ENCODE measurements at regions not wholly inside any gene's neighbourhood (a gene's known extent, or its start where the extent isn't known, plus 50 kb on each side); places are given as distances from the start of the nearest gene placed in this dataset.
A peak's percentile ranks its signal among the peaks of the same experiment; 100 is the strongest.

DNA sequence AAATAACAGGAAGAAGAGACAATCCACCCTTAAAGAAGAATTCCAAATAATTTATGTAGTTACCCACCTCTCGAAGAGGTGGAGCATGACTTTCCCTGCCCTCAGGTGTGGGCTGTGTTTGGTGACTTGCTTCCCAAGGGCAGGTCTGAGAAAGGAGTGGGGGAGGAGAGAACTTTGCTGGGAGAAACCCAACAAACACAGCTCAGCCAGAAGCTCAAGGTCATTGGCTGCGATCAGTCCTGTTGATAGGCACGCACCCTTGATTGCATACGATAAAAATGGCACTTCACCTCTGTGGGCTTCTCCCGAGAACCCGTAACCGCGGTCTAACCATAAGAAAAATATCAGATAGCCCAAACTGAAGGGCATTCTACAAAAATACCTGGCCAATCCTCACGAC, 157.5 kb upstream of the ID2 start:
- Histone ChIP-seq H3K27me3 (no peaks in the 10 kb centered on the region), H3K4me1 (no peaks in the 10 kb centered on the region), H3K4me3 (no peak overlapping the region), H3K27ac (no peak overlapping the region), H3K9me3 (no peaks in the 10 kb centered on the region), H3K36me3 (no peaks in the 10 kb centered on the region)
- TF ChIP-seq POLR2AphosphoS5 (IDR thresholded peaks at IDR 0.05) (no peak), POLR2A (IDR thresholded peaks at IDR 0.05) (no peak), EP300 (IDR thresholded peaks at IDR 0.05) (no peak)
- TF ChIP-seq, protein P1, sequence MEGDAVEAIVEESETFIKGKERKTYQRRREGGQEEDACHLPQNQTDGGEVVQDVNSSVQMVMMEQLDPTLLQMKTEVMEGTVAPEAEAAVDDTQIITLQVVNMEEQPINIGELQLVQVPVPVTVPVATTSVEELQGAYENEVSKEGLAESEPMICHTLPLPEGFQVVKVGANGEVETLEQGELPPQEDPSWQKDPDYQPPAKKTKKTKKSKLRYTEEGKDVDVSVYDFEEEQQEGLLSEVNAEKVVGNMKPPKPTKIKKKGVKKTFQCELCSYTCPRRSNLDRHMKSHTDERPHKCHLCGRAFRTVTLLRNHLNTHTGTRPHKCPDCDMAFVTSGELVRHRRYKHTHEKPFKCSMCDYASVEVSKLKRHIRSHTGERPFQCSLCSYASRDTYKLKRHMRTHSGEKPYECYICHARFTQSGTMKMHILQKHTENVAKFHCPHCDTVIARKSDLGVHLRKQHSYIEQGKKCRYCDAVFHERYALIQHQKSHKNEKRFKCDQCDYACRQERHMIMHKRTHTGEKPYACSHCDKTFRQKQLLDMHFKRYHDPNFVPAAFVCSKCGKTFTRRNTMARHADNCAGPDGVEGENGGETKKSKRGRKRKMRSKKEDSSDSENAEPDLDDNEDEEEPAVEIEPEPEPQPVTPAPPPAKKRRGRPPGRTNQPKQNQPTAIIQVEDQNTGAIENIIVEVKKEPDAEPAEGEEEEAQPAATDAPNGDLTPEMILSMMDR (IDR thresholded peaks at IDR 0.05) = no peak
- no peak for DNase-seq
- WGBS, 2 donors = 97 to 98% methylated on average over 9 of the region's 9 CpGs
- intact Hi-C loops (cut with DNase I) = no loop called here

DNA sequence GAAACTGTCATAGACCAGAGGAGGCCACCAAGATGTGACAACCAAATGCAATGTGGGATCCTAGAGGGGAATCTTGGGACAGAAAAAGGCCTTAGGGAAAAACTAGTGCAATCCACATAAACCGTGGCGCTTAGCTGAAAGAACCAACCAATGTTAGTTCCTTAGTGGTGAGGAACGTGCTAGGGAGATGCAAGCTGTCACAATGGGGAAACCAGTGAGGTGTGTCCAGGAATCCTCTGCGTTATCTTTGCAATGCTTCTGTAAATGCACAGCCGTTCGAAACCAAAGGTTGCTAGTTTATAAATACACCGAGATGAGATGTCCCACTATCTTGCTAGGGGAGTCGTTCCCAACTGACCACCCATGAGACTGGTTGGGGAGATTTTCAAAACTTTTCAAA, 157.0 kb upstream of the ID2 start:
- DNase-seq = no peak
- WGBS, 2 donors = 90 to 95% methylated on average over 8 of the region's 8 CpGs
- no peaks in the 10 kb centered on the region for H3K9me3 ChIP-seq
- no peaks in the 10 kb centered on the region for H3K4me1 ChIP-seq
- H3K36me3 ChIP-seq = no peaks in the 10 kb centered on the region
- no peak overlapping the region for H3K4me3 ChIP-seq
- intact Hi-C loops (cut with DNase I) = no loop called here
- no peak for TF ChIP-seq POLR2A (IDR thresholded peaks at IDR 0.05)
- H3K27ac ChIP-seq = no peak overlapping the region
- no peaks in the 10 kb centered on the region for H3K27me3 ChIP-seq

DNA sequence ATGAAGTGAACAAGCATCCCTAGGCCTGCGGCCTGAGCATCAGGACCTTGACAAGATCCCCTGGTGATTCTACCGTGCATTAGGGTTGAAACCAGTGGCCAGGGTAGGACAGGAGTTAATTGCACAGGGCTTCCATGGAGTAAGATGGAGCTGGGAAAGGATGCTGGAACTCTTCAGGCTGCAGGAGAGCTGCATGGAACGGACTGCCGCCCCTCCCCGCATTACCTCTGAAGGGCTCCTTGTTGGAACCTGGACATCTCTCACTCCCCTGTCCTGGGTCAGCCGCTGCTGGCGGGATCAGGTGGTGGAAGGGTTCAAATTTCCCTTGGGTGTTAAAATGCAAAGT, 156.6 kb upstream of the ID2 start:
- Histone ChIP-seq H3K27me3 (no peaks in the 10 kb centered on the region), H3K4me3 (no peak overlapping the region), H3K4me1 (no peaks in the 10 kb centered on the region), H3K27ac (no peak overlapping the region), H3K9me3 (no peaks in the 10 kb centered on the region), H3K36me3 (no peaks in the 10 kb centered on the region)
- intact Hi-C loops (cut with DNase I) = no loop called here
- no peak for DNase-seq
- no peak for TF ChIP-seq POLR2A (IDR thresholded peaks at IDR 0.05)
- TF ChIP-seq, protein P1 (IDR thresholded peaks at IDR 0.05) = no peak
- no peak for TF ChIP-seq POLR2AphosphoS5 (IDR thresholded peaks at IDR 0.05)
- no peak for TF ChIP-seq EP300 (IDR thresholded peaks at IDR 0.05)
- WGBS, 2 donors = 69 to 84% methylated on average over 7 of the region's 7 CpGs

DNA sequence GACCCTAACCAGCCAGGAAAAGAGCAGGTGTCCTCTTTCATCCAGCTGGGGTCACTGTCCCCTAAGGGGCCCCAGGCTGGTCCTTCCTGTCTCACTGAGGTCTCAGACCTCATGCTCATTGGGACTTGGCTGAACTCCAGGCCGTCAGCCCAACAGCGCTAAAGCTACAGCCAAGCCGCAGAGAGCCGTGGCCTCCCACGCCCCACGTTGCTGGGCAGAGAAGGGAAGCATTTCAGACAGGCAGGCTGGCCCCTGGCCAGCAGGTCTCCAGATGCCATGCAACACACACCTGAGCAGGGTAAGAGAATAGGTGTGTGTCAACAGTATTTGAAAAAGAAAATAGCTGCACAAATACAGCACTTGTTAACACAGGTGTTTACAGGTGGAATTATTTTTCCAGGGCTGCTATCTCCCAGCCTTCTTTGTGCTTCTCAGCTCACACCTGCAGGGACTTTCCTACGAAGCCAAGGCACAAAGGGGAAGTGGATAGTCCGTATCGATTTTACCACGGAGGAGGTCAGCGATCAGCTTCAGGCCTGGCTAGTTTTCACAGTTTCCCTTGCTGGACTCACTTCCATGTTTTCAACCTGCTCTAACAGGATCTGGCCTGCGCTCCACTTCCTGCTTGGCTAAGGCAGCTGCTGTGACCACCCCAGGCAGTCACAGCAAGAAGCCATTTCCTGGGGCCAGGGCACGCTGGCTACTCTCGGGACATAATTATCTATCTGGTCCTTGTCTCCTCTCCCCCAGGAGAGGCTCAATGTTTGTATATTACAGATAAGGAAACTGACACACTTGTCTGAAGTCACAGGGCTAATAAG, 156.1 kb upstream of the ID2 start:
- peak; percentile 88 for DNase-seq
- TF ChIP-seq POLR2A (IDR thresholded peaks at IDR 0.05) = no peak
- TF ChIP-seq, protein P1 (IDR thresholded peaks at IDR 0.05) = no peak
- no peak for TF ChIP-seq EP300 (IDR thresholded peaks at IDR 0.05)
- TF ChIP-seq POLR2AphosphoS5 (IDR thresholded peaks at IDR 0.05) = no peak
- H3K4me1 ChIP-seq = no peaks in the 10 kb centered on the region
- no peaks in the 10 kb centered on the region for H3K36me3 ChIP-seq
- no peaks in the 10 kb centered on the region for H3K27me3 ChIP-seq
- H3K9me3 ChIP-seq = no peaks in the 10 kb centered on the region
- H3K27ac ChIP-seq = peak overlapping the region in 2 of 4 donors; percentile 14 to 22
- 7 to 32% methylated on average over 14 of the region's 14 CpGs for WGBS, 2 donors
- intact Hi-C loops (cut with DNase I) = no loop called here
- H3K4me3 ChIP-seq = no peak overlapping the region

DNA sequence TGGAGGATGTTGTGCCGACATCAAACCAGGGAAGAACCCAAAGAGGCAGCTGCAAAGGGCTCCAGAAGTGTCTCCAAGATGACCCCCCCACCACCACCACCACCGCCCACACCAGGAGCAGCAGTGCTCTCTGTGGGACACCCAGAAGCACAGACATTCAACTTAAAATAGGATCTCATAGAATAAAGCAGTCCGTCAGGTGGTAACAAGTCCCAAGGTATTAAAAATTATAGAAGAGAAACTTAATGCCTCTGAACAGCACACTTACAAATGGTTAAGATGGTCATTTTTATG, 155.5 kb upstream of the ID2 start:
- Histone ChIP-seq H3K27me3 (no peaks in the 10 kb centered on the region), H3K9me3 (peaks cover 0 to 4% (median 2%) of the 10 kb centered on the region in 4 donors), H3K4me1 (no peaks in the 10 kb centered on the region), H3K27ac (peak overlapping the region in 2 of 4 donors; percentile 14 to 22), H3K4me3 (no peak overlapping the region), H3K36me3 (no peaks in the 10 kb centered on the region)
- 76 to 77% methylated on average over 3 of the region's 3 CpGs for WGBS, 2 donors
- intact Hi-C loops (cut with DNase I) = no loop called here
- TF ChIP-seq, protein P1 (IDR thresholded peaks at IDR 0.05) = no peak
- no peak for TF ChIP-seq POLR2AphosphoS5 (IDR thresholded peaks at IDR 0.05)
- TF ChIP-seq POLR2A (IDR thresholded peaks at IDR 0.05) = no peak
- no peak for TF ChIP-seq EP300 (IDR thresholded peaks at IDR 0.05)
- DNase-seq = no peak
